ENCODE measurements at regions not wholly inside any gene's neighbourhood (a gene's known extent, or its start where the extent isn't known, plus 50 kb on each side); places are given as distances from the start of the nearest gene placed in this dataset.

DNA sequence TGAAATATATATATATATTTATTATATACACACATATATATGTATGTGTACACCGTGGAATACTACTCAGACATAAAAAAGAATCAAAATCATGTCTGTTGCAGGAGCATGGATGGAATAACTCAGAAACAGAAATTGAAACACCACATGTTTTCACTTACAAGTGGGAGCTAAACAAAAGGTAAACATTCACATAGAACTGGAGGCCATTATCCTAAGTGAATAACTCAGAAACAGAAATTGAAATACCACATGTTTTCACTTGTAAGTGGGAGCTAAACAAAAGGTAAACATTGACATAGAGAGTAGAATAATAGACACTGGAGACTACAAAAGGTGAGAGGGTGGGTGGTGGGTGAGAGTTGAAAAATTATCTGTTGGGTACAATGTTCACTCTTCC is 171.5 kb upstream of the GOLIM4 start:
- TF ChIP-seq, protein P1, sequence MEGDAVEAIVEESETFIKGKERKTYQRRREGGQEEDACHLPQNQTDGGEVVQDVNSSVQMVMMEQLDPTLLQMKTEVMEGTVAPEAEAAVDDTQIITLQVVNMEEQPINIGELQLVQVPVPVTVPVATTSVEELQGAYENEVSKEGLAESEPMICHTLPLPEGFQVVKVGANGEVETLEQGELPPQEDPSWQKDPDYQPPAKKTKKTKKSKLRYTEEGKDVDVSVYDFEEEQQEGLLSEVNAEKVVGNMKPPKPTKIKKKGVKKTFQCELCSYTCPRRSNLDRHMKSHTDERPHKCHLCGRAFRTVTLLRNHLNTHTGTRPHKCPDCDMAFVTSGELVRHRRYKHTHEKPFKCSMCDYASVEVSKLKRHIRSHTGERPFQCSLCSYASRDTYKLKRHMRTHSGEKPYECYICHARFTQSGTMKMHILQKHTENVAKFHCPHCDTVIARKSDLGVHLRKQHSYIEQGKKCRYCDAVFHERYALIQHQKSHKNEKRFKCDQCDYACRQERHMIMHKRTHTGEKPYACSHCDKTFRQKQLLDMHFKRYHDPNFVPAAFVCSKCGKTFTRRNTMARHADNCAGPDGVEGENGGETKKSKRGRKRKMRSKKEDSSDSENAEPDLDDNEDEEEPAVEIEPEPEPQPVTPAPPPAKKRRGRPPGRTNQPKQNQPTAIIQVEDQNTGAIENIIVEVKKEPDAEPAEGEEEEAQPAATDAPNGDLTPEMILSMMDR (IDR thresholded peaks at IDR 0.05): no peak
- no peak for TF ChIP-seq POLR2A (IDR thresholded peaks at IDR 0.05)

All from adrenal gland (tissue), 5 donors.